Skeletal muscle tissue (tissue), 3 donors: ENCODE measurements at regions not wholly inside any gene's neighbourhood (a gene's known extent, or its start where the extent isn't known, plus 50 kb on each side); places are given as distances from the start of the nearest gene placed in this dataset.

Experiments used
- H3K27ac ChIP-seq: one replicate; pipeline ENCODE4 v1.7.0; 2013; ENCODE audit warnings: mild to moderate bottlenecking, low read depth, low read length, inconsistent platforms
- H3K27me3 ChIP-seq, 3 donors: one replicate each; pipeline ENCODE4 v1.7.0; 2013; ENCODE audit warnings: low read length in 3 of 3; ENCODE audit not compliant: control insufficient read depth in 3 of 3, insufficient read depth in 3 of 3
- H3K36me3 ChIP-seq, 3 donors: one replicate each; pipeline ENCODE4 v1.7.0; 2013; ENCODE audit warnings: low read length in 3 of 3; ENCODE audit not compliant: control insufficient read depth in 3 of 3, insufficient read depth in 3 of 3
- H3K4me1 ChIP-seq, 3 donors: one replicate each; pipeline ENCODE4 v1.7.0; 2013; ENCODE audit warnings: low read length in 3 of 3, mild to moderate bottlenecking in 3 of 3; ENCODE audit not compliant: control insufficient read depth in 3 of 3, insufficient read depth in 3 of 3
- H3K4me3 ChIP-seq, 3 donors: one replicate each; pipeline ENCODE4 v1.7.0; 2013; ENCODE audit warnings: low read length in 3 of 3
- H3K9ac ChIP-seq, 3 donors: one replicate each; pipeline ENCODE4 v1.7.0; 2013; ENCODE audit warnings: low read length in 3 of 3, mild to moderate bottlenecking in 3 of 3, moderate library complexity in 2 of 3, low read depth in 1 of 3
- H3K9me3 ChIP-seq, 3 donors: one replicate each; pipeline ENCODE4 v1.7.0; 2013; ENCODE audit warnings: low read length in 3 of 3; ENCODE audit not compliant: control insufficient read depth in 3 of 3
- donor health status: Osteomylitis.

- no peaks in the 10 kb centered on the region for H3K9me3 ChIP-seq
- H3K27me3 ChIP-seq: no peaks in the 10 kb centered on the region
- no peak overlapping the region for H3K4me3 ChIP-seq
- peaks cover 0 to 4% (median 0%) of the 10 kb centered on the region in 3 donors for H3K4me1 ChIP-seq
- H3K36me3 ChIP-seq: no peaks in the 10 kb centered on the region
- no peak overlapping the region for H3K27ac ChIP-seq
- no peak overlapping the region for H3K9ac ChIP-seq
Measured at GRCh38 chr9:8237096-8237495, 437.5 kb upstream of the DMAC1 start.

DNA sequence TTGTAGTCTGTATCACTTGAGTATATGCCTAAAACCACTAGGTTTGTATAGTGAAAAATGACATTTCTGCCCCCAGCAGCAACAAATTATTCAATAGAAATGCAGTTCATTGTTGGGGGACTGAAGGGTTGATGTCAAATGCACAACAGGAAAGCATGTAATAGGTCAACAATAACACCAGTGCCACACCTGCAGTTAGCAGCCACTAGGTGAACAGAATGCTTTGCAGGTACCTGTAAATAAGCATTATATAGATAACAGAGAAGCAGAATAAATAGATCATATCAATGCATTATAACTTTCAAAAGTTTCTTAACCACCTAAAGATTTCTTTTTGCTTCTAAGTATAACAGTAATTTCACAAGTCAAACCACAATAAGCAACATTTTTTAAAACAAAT is 435.9 kb upstream of the DMAC1 start:
- Histone ChIP-seq H3K4me3 (no peak overlapping the region), H3K4me1 (peaks cover 0 to 4% (median 0%) of the 10 kb centered on the region in 3 donors), H3K27me3 (no peaks in the 10 kb centered on the region), H3K27ac (no peak overlapping the region), H3K36me3 (no peaks in the 10 kb centered on the region), H3K9me3 (no peaks in the 10 kb centered on the region), H3K9ac (no peak overlapping the region)

DNA sequence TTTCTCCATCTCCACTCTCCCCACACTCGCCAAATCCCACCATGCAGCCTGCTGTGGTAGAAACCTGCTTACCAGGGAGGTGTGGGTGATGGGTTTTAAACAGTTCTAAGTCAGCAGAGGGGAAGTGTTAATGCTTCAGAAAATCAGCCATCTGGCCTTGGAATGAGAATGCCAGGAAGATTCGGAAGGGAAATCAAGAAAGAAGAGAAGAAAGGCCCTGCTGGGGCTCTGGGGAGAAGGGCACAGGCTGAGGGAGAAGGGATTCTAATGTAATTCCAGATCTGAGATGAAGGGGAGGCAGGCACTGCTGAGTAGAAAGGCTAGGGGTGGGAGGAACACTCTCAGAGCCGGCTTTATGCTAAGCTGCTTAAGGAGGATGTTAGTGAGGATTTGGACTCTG is 434.7 kb upstream of the DMAC1 start:
- H3K27ac ChIP-seq: no peak overlapping the region
- no peak overlapping the region for H3K9ac ChIP-seq
- H3K4me1 ChIP-seq: peaks cover 0 to 4% (median 0%) of the 10 kb centered on the region in 3 donors
- no peak overlapping the region for H3K4me3 ChIP-seq
- H3K9me3 ChIP-seq: no peaks in the 10 kb centered on the region
- H3K27me3 ChIP-seq: no peaks in the 10 kb centered on the region
- no peaks in the 10 kb centered on the region for H3K36me3 ChIP-seq

GRCh38 chr9:8232726-8233125 is 433.1 kb upstream of the DMAC1 start:
- Histone ChIP-seq H3K27me3 (no peaks in the 10 kb centered on the region), H3K9me3 (no peaks in the 10 kb centered on the region), H3K4me1 (peaks cover 0 to 4% (median 0%) of the 10 kb centered on the region in 3 donors), H3K9ac (no peak overlapping the region), H3K4me3 (no peak overlapping the region), H3K27ac (no peak overlapping the region), H3K36me3 (no peaks in the 10 kb centered on the region)

- Histone ChIP-seq H3K4me1 (peaks cover 0 to 4% (median 0%) of the 10 kb centered on the region in 3 donors), H3K27me3 (no peaks in the 10 kb centered on the region), H3K27ac (no peak overlapping the region), H3K9me3 (no peaks in the 10 kb centered on the region), H3K9ac (no peak overlapping the region), H3K4me3 (no peak overlapping the region), H3K36me3 (no peaks in the 10 kb centered on the region)
Measured at GRCh38 chr9:8229226-8229625, 429.6 kb upstream of the DMAC1 start.

DNA sequence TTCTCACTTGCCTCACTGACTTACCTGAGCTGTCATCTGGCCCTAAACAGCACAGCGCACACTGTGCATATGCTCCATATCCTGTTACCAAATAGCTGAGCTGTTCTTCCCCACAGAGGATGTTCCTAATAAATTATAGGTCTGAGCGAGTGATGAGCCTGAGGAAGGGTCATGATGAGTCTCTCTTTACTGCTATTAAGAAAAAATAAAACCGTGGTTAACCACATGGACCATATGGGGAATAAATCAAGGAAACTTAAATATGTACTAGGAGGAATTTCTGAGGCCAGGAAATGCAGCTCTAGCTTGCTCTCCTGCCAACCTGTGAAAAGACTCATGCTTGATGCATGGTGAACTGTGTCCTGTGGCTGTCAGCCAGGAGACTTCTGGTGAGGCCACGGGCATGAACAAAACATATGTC is 424.8 kb upstream of the DMAC1 start:
- no peaks in the 10 kb centered on the region for H3K27me3 ChIP-seq

DNA sequence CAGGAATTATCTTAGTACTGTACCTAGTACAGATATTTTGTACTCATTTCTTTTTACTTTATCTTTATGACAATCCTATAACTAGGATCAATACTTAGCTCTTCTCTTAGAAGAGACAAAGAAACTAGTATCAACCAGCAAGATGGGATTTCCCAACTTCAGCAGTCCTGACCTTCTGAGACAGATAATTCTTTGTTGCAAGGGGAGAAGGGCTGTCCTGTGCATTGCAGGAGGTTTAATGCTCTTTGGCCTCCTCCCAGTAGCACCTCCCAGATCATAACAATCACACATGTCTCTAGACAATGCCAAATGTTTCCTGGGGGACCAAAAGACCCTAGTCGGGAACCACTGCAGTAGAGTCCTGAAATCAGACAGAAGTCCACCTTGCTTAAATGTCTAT is 424.3 kb upstream of the DMAC1 start:
- Histone ChIP-seq H3K4me3 (no peak overlapping the region), H3K4me1 (no peaks in the 10 kb centered on the region), H3K27ac (no peak overlapping the region), H3K9ac (no peak overlapping the region), H3K9me3 (no peaks in the 10 kb centered on the region), H3K27me3 (no peaks in the 10 kb centered on the region), H3K36me3 (no peaks in the 10 kb centered on the region)

More for the DNA sequence above, 424.8 kb upstream of the DMAC1 start:
- Histone ChIP-seq H3K27ac (no peak overlapping the region), H3K4me1 (no peaks in the 10 kb centered on the region), H3K9me3 (no peaks in the 10 kb centered on the region), H3K4me3 (no peak overlapping the region), H3K36me3 (no peaks in the 10 kb centered on the region), H3K9ac (no peak overlapping the region)

GRCh38 chr9:8221462-8221861 is 421.9 kb upstream of the DMAC1 start:
- H3K36me3 ChIP-seq: no peaks in the 10 kb centered on the region
- H3K27me3 ChIP-seq: no peaks in the 10 kb centered on the region
- no peaks in the 10 kb centered on the region for H3K9me3 ChIP-seq
- H3K4me1 ChIP-seq: no peaks in the 10 kb centered on the region
- H3K27ac ChIP-seq: no peak overlapping the region
- no peak overlapping the region for H3K9ac ChIP-seq
- no peak overlapping the region for H3K4me3 ChIP-seq

GRCh38 chr9:8208465-8208864 is 408.9 kb upstream of the DMAC1 start:
- Histone ChIP-seq H3K9me3 (no peaks in the 10 kb centered on the region), H3K4me1 (no peaks in the 10 kb centered on the region), H3K27me3 (no peaks in the 10 kb centered on the region), H3K4me3 (no peak overlapping the region), H3K27ac (no peak overlapping the region), H3K36me3 (no peaks in the 10 kb centered on the region), H3K9ac (no peak overlapping the region)

GRCh38 chr9:8207596-8207995 is 408.0 kb upstream of the DMAC1 start:
- no peak overlapping the region for H3K9ac ChIP-seq
- H3K4me3 ChIP-seq: no peak overlapping the region
- no peaks in the 10 kb centered on the region for H3K36me3 ChIP-seq
- no peaks in the 10 kb centered on the region for H3K9me3 ChIP-seq
- H3K27me3 ChIP-seq: no peaks in the 10 kb centered on the region
- no peaks in the 10 kb centered on the region for H3K4me1 ChIP-seq
- H3K27ac ChIP-seq: no peak overlapping the region

DNA sequence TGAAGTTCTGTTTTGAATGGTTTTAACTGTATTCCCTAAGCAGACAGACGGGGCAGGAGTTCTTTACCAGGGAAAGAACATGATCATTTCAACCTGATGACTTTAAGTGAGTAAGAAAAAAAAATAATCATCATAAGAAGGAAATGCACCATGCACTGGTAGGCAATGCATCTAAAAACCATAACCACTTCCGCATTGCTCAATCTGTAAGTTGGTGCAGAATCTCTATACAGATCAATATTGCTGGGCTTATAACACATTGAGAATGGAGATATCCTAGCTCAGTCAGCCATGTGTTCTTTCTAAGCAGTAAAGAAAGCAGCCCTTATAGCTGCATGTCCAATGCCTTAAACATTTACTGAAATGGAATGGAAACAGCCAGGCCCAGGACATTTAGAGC is 407.1 kb upstream of the DMAC1 start:
- H3K27ac ChIP-seq: no peak overlapping the region
- H3K9ac ChIP-seq: no peak overlapping the region
- no peaks in the 10 kb centered on the region for H3K9me3 ChIP-seq
- no peaks in the 10 kb centered on the region for H3K27me3 ChIP-seq
- no peaks in the 10 kb centered on the region for H3K36me3 ChIP-seq
- no peaks in the 10 kb centered on the region for H3K4me1 ChIP-seq
- no peak overlapping the region for H3K4me3 ChIP-seq
